ENCODE measurements at regions not wholly inside any gene's neighbourhood (a gene's known extent, or its start where the extent isn't known, plus 50 kb on each side); places are given as distances from the start of the nearest gene placed in this dataset.

- no peak for DNase-seq
- H3K27ac ChIP-seq: no peak overlapping the region
- intact Hi-C loops (cut with DNase I): no loop called here
- no peaks in the 10 kb centered on the region for H3K36me3 ChIP-seq (ENCODE audit: insufficient read depth in 1 of 2, low read depth in 1 of 2)
- H3K9me3 ChIP-seq: no peaks in the 10 kb centered on the region
- no peak for ATAC-seq
- no peak overlapping the region for H3K4me3 ChIP-seq
- no peak for TF ChIP-seq CTCF (IDR thresholded peaks at IDR 0.05)
- WGBS, 3 donors: 79 to 85% (median 83%) methylated on average over 4 of the region's 4 CpGs
- H3K4me1 ChIP-seq: no peaks in the 10 kb centered on the region
- H3K27me3 ChIP-seq (ENCODE audit: insufficient read depth in 3 of 3, low read length in 2 of 3): peaks cover 0 to 6% (median 0%) of the 10 kb centered on the region in 3 donors
These were observed 243.3 kb upstream of the NCKAP5 start for GRCh38 chr2:133811409-133812125.

- ATAC-seq: no peak
- H3K27ac ChIP-seq: no peak overlapping the region
- DNase-seq: no peak
- H3K9me3 ChIP-seq: no peaks in the 10 kb centered on the region
- H3K4me3 ChIP-seq: no peak overlapping the region
- H3K36me3 ChIP-seq (ENCODE audit: insufficient read depth in 1 of 2, low read depth in 1 of 2): no peaks in the 10 kb centered on the region
- WGBS, 3 donors: 47 to 55% (median 52%) methylated on average over 4 of the region's 4 CpGs
- no peak for TF ChIP-seq CTCF (IDR thresholded peaks at IDR 0.05)
- intact Hi-C loops (cut with DNase I): no loop called here
- H3K27me3 ChIP-seq (ENCODE audit: insufficient read depth in 3 of 3, low read length in 2 of 3): peaks cover 0 to 6% (median 0%) of the 10 kb centered on the region in 3 donors
- no peaks in the 10 kb centered on the region for H3K4me1 ChIP-seq
These were observed 244.8 kb upstream of the NCKAP5 start for GRCh38 chr2:133812826-133813617.

- H3K4me3 ChIP-seq: no peak overlapping the region
- 75 to 76% (median 75%) methylated on average over 4 of the region's 4 CpGs for WGBS, 3 donors
- H3K4me1 ChIP-seq: no peaks in the 10 kb centered on the region
- no peak for DNase-seq
- no peak for ATAC-seq
- no peak overlapping the region for H3K27ac ChIP-seq
- intact Hi-C loops (cut with DNase I): no loop called here
- H3K9me3 ChIP-seq: no peaks in the 10 kb centered on the region
- H3K36me3 ChIP-seq (ENCODE audit: insufficient read depth in 1 of 2, low read depth in 1 of 2): no peaks in the 10 kb centered on the region
- TF ChIP-seq CTCF (IDR thresholded peaks at IDR 0.05): no peak
- no peaks in the 10 kb centered on the region for H3K27me3 ChIP-seq (ENCODE audit: insufficient read depth in 3 of 3, low read length in 2 of 3)
These were observed 246.6 kb upstream of the NCKAP5 start for GRCh38 chr2:133814890-133815289.

- DNase-seq: no peak
- Histone ChIP-seq H3K36me3 (ENCODE audit: insufficient read depth in 1 of 2, low read depth in 1 of 2) (no peaks in the 10 kb centered on the region), H3K4me3 (no peak overlapping the region), H3K9me3 (no peaks in the 10 kb centered on the region), H3K27me3 (ENCODE audit: insufficient read depth in 3 of 3, low read length in 2 of 3) (no peaks in the 10 kb centered on the region), H3K27ac (no peak overlapping the region), H3K4me1 (no peaks in the 10 kb centered on the region)
- ATAC-seq: no peak
- no peak for TF ChIP-seq CTCF (IDR thresholded peaks at IDR 0.05)
- intact Hi-C loops (cut with DNase I): no loop called here
- WGBS, 3 donors: 84 to 95% (median 94%) methylated on average over 3 of the region's 3 CpGs
These were observed 247.8 kb upstream of the NCKAP5 start for GRCh38 chr2:133816037-133816436.

Measured in psoas muscle (tissue), 7 donors.